ENCODE measurements at regions not wholly inside any gene's neighbourhood (a gene's known extent, or its start where the extent isn't known, plus 50 kb on each side); places are given as distances from the start of the nearest gene placed in this dataset.
"Not testable (repeated sequence)": the region's sequence is repeated elsewhere in the genome, so short reads cannot be mapped to it uniquely, and the experiment has no call there.

DNA sequence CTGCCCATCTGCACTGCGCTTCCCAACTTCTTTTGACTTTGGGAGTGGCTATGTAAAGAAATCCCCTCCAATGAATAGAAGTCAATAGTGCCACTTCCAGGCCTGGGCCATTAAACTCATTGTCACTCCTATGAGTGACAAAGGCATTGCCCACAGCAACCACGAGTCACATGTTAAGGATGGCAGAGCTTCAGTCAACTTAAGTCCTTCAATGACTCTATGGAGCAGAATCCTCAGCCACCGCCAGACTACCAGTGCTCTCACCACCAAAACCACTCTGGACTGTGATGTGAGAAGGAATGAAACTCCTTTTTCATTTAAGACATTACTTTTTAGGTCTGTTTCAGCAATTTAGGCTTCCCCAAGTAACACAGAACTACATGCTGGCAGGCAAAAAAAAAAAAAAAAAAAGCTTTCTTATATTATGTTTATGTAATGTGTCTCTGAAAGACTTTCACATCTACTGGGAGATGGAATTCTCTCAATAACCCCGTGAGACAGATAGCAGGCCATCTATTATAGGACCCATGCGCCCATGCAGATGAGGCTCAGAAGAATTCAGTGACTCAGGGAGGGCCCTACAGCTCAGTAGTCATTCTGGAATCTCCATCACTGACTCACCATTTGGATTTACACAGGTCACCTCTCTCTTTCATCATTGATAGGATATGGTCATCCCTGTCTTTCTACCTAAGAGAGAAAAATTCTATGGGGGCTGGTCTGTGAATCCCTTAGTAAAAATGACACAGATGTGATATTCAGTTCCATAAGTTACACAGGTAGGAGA is 180.5 kb downstream of the CEMIP2 start:
- DNase-seq: no peak

DNA sequence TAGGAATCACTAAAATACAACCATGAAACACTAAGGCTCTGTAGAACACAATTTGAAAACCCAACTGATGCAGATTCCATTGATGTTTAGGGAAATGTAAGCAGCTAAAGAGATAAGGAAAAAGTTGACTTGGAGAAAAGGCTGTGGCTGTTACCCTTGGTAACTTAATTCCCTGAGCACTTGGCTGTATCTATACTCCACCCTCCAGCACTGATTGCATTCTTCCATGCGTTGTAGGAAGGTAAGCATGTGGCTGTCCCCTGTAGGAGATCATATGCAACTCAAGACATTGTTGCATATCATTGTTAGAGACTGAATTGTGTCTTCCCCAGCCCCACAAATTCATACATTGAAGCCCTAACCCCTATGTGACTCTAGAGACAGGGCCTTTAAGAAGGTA is 184.5 kb downstream of the CEMIP2 start:
- no peak for DNase-seq

DNA sequence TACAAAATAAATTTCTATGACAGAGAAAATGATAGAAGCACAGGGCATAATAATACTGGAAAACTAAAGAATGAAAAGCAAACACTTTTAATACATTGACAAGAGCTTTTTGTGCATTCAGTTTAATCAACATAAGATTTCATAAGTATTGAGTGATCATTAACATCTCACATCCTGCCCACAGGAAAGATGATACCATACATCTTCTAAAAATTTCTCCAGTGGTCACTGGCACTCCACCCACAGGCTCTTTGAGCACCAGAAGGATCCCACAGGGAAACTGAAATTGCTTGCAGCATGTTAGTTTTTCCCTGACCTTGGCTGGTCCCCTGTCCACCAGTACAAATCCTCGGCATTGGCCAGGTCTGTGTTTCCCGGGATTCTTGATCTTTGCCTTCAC is 186.0 kb downstream of the CEMIP2 start:
- DNase-seq: no peak

DNA sequence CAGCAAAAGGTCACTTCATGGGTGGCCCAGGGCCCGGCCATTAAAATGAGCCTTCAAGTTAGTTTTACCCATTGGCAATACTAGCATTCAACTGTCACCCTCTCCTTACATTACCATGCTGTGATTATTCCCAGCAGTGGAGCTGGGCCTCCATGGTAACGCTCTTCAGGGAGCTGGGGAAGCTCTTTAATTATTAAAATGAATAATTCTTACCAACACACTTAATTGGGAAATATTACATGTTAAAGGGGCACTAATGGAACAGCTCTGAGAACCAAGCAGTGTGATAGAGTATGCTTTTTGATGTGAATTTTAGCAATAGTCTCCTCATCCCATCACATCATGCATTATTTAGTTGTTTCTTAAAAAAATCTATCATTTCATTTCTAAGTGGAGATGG is 187.2 kb downstream of the CEMIP2 start:
- DNase-seq: no peak

DNA sequence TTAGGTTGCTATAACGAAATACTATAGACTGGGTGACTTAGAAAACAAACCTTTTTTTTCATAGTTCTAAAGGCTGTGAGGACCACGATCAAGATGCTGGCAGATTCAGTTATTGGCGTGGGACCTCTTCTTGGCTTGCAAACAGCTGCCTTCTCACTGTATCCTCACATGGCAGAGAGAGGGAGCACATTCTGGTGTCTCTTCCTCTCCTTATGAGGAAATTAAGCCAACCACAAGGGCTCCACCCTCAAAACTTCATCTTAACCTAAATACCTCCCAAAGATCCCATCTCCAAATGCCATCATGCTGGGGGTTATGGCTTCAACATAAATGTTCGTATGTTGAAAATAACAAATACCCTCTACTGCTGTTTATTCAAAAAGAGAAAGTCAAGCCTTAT is 197.1 kb downstream of the CEMIP2 start:
- no peak for DNase-seq

DNA sequence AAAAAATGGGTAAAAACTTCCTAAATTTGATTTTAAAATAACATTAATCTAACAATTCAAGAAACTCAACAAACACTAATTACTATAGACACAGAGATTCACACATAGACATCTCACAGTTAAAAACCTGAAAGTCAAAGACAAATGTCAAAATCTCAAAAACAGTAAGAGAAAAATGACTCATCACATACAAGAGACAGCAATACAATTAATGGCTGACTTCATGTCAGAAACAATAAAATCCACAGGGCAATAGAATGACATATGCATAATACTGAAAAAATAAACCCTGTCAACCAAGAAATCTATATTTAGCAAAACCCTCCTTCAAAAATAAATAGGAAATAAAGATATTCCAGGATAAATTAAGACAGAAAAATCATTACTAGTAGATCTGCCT is 200.4 kb downstream of the CEMIP2 start:
- DNase-seq: no peak

DNA sequence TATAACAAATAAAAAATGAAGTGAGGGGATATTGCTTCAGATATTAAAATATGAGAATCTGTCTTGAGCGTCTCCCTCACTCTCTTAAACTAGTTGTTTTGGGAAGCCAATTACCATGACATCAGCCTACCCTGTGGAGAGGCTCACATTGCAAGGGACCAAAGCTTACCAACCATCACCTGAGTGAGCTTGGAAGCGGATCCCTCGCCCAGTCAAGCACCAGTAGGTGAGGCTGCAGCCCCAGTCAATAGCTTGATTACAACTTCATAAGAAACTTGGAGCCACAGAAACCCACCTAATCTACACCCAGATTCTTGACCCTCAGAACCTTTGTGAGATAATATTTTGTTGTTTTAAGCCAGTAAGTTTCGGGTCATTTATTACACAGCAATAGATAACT is 206.2 kb downstream of the CEMIP2 start:
- DNase-seq: no peak

DNA sequence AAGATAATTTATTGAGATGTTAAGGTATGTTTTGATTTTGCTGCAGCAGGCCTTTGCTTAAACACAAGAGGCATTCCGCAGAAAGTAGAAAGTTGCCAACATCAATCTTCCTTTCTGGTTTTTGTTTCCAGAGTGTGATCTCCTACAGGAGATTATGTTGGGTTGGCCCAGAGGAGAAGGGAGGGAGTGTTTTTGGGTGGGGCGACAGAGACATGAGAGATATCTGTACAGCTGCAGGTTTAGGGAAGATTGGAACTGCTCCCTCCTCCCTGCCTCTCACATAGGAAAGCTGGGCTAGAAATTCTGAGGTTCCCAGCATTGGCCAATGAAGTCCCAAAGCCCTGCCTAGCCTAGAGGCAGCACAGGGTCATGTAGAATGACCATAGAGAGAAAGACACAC is 211.0 kb downstream of the CEMIP2 start:
- DNase-seq: no peak

DNA sequence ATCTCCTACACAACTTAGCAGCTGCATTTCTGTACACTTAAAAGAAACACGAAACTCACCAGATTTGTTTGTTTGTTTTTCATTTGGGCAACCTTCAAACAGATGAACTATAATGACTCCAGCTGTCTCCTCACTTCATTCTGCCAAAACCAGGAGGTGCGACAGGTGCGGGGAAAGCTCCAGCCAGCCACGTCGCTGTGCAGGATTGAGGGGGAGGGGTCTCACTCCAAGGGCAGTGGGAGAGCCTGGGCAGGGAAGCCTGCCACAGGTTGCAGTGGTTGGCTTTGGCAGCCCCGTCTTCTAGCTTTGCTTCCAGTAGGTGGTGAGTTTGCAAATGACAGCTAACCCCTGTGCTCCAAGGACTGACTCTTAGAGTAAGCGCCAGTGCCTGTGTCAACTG is 215.8 kb downstream of the CEMIP2 start:
- no peak for DNase-seq

DNA sequence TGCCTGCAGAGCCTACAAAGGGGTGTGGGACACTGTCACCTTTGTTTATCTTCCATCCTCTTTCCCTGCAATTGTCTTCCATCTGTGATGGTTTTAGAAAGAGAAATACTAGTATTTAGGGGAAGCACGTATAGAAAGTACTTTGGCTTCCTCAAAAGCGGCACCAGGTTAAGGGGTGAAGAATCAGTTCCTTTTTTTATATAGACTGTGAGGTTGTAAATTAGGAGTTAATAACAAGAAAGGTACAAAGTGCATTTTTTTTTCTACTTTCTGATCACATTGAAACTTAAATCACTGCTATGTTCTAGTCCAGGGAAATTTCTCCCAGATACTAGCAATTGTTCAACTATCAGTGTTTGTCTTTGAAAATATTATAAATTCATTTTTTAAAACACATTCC is 219.3 kb downstream of the CEMIP2 start:
- no peak for DNase-seq

DNA sequence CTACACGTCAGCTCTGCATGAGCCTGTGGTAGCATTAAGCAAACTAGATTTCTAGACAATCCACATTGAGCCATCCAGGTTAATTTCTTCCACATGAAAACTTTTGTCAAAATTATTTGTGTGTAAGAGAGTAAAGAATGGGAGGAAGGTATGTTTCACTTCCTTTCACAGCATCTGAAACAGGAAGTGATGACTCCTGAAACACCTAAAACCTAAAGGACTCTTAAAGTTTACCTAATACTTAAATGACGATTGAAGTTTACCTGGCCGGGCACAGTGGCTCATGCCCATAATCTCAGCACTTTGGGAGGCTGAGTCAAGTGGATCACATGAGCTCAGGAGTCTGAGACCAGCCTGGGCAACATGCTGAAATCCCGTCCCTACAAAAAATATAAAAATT is 223.8 kb downstream of the CEMIP2 start:
- no peak for DNase-seq

DNA sequence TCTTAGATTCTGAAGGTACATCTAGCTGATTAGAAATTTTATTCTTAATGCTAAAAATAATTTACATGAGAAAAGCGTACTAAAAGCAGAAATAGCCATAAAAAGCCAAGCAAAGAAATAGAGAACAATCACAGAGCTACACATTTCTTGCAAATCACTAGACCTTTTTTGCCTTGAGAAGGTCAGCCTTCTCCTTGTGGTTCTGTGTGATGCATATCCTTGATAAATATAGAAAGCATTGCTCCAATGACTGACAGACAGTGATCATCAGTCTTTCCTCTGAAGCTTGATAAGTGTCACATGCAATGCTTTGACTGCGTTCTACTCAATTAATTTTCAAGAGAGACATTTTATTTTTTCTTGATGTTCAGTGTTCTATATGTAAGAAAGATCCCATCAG is 226.9 kb downstream of the CEMIP2 start:
- no peak for DNase-seq

DNA sequence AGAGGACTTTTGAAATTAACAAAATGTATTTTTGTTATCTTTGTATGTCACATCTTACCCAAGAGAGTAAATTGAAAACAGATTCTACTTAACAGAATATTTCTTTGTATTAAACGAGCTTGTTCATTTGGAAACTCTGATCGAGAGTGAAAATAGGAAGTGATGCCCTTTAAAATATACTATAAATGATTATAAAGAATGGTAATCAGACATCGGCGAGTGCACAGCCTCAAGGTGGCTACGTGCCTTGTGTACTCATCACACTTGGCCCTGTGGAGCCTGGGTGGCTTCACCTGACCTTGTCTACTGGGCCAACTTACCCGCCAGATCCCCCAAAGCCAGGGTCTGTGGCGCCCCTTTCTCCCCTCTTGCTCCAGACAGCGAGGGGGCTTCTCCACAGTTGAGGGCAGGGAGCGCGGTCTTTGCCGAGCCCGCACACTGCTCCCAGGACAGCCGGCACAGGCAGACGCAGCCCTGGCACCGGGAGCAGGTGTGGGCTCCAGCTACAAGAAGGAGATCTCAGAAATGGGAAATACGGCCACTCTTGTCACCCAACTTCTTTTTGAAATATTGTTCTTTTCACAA is 243.2 kb downstream of the CEMIP2 start:
- no peak for DNase-seq

DNA sequence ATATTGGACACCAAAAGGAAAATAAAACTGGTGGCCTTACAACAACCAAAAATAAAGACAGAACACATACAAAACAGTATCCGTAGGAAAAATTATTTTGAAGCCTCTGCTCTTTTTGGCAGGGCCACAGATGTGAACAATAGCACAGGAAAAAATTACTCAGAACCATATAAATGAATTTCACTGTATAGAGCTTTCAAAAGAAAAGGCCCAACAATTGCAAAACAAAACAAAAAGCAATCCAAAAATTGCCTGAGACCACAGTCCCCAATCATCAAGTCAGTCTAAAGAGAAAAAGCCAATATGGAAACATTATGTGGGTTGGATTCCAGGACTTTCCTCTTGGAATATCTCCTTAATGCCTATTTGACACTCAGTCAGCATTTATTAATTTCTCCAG is 243.8 kb downstream of the CEMIP2 start:
- no peak for DNase-seq

DNA sequence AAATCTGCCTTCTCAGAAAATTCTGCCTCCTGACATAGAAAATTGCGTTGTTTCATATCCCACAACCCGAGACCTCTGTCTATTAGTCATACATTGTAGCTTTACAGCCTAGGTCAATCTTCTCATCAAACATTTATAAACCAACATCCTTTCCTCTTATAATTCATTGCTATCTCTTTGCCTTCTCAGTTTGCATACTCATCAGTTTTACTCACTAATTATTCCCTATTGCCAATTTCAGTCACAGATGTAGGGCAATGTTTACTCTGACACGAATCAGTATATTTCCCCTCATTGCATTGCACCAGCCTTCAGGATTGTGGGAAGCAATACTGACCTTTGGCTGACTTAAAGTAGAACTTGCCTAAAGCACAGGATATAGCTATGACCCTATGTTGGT is 247.2 kb downstream of the CEMIP2 start:
- DNase-seq: no peak

DNA sequence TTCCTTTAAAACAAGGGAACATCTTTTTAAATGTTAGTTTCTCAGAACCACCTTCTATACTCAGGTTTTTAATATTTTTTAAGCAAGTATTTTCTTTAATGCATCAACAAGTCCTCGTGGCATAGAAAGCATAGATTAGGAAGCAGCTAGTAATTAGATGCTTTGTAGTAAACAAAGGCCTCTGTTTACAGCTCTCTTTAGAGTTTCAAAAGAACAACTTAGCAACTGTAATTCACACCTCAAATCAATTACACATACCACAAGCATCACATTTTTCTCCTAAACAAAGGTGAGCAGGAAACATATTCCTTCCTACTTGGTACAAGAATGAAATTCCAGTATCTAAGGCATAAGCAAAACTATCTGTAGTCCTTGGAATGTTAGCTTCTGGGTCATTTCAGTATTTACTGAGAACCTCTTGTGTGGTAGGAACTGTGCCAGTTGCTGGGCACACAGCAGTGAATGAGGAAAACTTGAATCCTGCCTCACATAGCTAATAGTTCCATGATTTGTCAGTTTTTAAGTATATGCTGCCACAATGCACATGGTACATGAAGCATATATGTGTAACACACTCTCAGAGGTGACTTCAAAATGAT is 249.1 kb downstream of the CEMIP2 start:
- no peak for DNase-seq

DNA sequence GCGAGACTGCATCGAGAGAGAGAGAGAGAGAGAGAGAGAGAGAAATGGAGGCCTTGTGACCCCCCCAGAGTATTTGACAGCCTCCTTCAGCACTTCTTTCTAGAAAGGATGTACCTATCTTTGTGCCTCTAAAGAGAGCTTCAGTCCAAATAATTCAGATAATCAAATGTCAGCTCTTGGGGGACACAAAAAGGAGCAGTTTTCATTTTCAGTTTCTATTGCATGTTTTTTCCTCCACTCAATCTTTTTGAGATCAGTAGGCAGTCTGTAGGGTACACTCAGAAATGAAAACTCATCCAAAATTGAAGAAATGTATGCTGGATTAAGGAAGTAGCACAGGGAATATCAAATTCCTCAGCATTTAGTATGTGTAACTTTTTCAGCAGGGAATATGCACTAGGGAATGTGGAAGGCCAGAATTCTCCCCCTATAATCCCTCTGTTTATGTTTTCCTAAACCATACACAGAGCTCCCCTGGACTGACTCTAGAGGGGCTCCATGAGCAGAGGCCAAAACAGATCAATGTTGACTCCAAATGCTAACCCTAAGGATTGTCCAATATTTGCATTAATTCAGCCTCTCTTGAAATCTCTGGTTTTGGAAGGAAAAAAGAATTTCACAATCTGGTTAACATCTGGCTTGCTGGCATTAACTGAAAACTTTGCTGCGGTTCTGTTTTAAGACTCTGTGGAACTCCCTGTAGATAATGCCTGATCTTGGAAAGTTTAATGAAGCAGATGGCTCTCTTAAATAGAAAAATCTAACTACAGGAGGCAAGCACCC is 250.1 kb downstream of the CEMIP2 start:
- no peak for DNase-seq

DNA sequence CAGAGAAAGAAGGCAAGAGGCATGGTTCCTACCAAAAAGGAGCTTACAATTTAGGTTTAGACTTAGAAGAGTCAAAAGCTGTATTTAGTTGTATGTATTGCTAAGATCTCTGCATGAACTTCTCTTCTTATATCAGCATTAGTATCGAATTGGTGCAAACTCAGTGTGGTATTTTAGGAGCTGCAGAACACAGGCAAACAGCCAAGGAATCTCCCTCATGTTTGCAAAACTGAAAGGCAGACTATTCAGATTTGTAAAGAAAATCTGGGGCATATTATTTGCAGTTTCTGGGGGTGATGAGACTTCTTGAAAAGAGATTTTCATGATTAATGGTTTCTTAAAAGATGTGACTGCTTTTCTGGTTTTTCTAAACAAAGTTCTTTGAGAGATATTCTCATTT is 252.7 kb downstream of the CEMIP2 start:
- DNase-seq: no peak

DNA sequence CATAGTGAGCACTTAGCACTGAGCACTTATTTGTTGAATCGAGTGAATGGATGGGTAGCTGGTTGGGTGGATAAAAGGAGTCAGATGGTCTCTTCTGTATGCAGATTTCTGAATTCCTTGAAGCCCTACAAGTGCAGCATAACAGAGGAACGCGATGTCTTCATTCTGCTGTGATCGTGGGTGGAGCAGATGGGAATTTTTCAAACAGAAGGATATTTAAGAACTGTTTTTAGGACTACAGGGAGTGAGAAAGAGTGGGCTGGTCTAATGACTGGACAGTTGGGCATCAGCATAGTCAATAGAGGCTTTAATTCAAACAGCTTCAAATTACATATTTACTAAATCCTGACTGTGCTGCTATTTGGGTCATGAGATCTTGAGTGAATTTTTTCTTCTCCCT is 253.2 kb downstream of the CEMIP2 start:
- DNase-seq: no peak

DNA sequence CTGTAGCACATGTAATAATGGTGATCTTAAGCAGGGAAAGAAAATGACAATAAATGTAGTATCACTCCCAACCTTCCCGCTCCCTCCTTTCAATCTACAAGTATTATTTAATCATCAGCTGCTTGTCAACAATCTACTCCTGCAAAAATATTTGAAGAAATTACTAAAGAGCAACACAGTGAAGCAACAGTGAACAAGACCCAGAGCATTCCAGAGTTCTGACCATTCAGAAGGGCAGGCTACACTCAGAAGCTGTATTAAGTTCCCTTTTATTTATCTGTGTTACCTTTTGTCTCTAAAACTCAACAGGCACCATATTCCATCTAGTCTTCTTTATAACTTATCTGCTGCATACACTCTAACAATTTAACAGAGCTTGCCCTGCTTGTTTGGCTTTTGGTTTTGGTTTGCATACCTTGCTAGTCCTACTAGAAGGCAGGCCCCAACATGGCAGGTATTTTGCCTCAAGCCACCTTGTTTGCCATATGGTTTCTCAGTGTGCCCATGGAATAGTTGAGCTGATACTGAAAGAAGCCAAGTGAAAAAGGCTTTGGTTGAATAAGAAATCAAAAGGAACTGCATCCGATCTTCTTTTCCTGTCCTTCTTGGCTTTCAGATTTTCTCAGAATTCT is 253.9 kb downstream of the CEMIP2 start:
- DNase-seq: no peak

DNA sequence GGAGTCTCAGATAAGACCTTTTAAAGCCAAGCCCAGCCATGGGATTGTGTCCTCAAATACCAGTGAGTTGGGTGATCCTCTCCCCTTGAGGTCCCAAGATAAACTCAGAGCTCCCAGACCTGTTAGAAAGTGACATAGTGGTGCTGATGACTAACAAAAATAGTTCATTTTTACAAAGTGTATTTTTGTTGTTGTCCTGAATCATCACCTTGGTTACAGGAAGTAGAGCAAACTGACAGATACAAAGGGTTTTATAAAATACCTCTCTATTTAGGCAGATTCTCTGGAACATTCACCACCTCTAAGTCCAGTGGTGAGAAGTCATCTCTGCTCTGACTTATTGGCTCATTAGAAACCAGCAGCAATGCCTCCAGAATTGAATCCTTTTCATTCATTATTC is 259.3 kb downstream of the CEMIP2 start:
- no peak for DNase-seq

DNA sequence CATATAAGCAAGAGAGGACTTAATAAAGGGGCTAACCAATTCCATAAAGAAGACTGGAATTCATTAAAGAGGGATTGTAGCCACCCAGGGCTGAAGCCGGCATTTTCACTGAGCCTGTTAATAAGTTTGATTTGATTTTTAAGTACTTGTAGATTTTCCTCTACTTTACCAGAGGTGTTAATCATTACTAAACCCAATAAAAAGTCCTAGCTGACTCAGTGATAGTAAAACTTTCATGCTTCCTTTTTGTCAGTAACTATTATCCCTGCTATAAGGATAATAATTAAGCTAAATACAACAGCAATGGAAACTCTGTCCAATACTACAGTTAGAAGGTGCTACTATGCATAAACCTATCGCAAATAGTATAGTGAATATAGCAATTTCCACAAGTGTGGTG is 260.2 kb downstream of the CEMIP2 start:
- not testable (repeated sequence) for DNase-seq

DNA sequence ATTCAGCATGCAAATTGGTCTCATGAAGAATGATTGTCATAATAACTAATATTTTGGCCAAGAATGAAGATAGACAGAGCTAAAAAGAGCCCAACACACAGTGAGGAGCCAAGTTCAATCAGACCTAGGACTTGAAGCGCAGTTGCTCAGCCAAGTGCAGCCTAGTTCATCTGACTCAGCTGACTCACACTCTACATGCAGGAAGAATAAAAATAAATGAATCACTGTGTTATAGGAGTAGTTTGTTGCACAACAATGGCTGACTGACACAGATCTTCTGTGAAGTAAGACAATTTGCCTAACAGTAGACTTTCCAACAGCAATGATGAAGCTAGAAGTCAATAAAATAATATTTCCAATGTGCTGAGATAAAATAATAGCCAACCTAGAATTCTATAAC is 261.5 kb downstream of the CEMIP2 start:
- DNase-seq: no peak

All from activated CD8-positive, alpha-beta memory T cell treated with anti-CD3 and anti-CD28 coated beads, Interleukin-2, amount 50 U/mL, for 4 hours (primary cell).